K562 (cell line): ENCODE measurements at regions not wholly inside any gene's neighbourhood (a gene's known extent, or its start where the extent isn't known, plus 50 kb on each side); places are given as distances from the start of the nearest gene placed in this dataset.

Experiments
- ATAC-seq: fragments of 200-7000 bp; cut with Tn5 transposase; 3 replicates; pipeline ENCODE4 v1.9.1; 2020; ENCODE audit warnings: moderate library complexity
- BruUV-seq: library from RNA; stranded (reverse); fragments of 400-500 nt; replicated peaks from 2 replicates; lab custom pipeline; 2021; lab: Mats Ljungman, UMichigan
- CTCF ChIA-PET: fragments of 300-600 bp; formaldehyde crosslinking; extraction: SDS; loops from one replicate; lab custom pipeline; 2021; ENCODE audit warnings: low intra/inter-chr PET ratio; lab: Yijun Ruan, JAX
- POLR2A ChIA-PET: fragments of 300-600, 350-650 bp; sonication (Branson Sonifier 250); formaldehyde crosslinking; extraction: SDS; loops from one replicate; lab custom pipeline; 2021; ENCODE audit warnings: antibody characterized with exemption, inconsistent platforms; lab: Yijun Ruan, JAX
- DNase-seq, 4 experiments: peaks; one replicate each; pipeline versions ENCODE4 v3.0.0 to v3.0.0-alpha.2; 2011 to 2018; ENCODE audit warnings: low spot score in 3 of 4, mixed read lengths in 3 of 4; ENCODE audit errors: extremely low read depth in 1 of 4
- FAIRE-seq: peaks from 2 replicates; lab custom pipeline; 2011; peaks lifted over from hg19 to GRCh38; lab: Jason Lieb, UNC
- H2AFZ ChIP-seq: 2 replicates; pipeline ENCODE4 v1.6.0; 2011; ENCODE audit warnings: low read depth, low read length, control low read depth, inconsistent platforms
- H3K27ac ChIP-seq: fragments of 200-600 bp; 3 replicates; pipeline ENCODE4 v1.8.0; 2011; ENCODE audit warnings: low read depth, mild to moderate bottlenecking, control low read depth, inconsistent platforms, low read length, moderate library complexity, mixed read lengths; ENCODE audit errors: extremely low read depth
- H3K27me3 ChIP-seq, 2 experiments: fragments of 300-600 bp in 1 of 2; 2 replicates in 1 of 2; 3 replicates in 1 of 2; pipeline versions ENCODE4 v1.6.0 to v1.8.0; 2011; ENCODE audit warnings: inconsistent platforms in 2 of 2, low read length in 2 of 2, mild to moderate bottlenecking in 1 of 2, mixed read lengths in 1 of 2, moderate library complexity in 1 of 2; ENCODE audit not compliant: control insufficient read depth in 2 of 2, insufficient read depth in 2 of 2
- H3K36me3 ChIP-seq: fragments of 300-600 bp; 3 replicates; pipeline ENCODE4 v1.8.0; 2011; ENCODE audit warnings: mild to moderate bottlenecking, low read length, inconsistent platforms; ENCODE audit not compliant: control insufficient read depth, insufficient read depth
- H3K4me1 ChIP-seq, 2 experiments: fragments of 200-600 bp in 1 of 2; replicated peaks in 1 of 2; 2 replicates in 1 of 2; 3 replicates in 1 of 2; pipeline versions ENCODE4 v1.5.1 to v1.8.0; 2011; ENCODE audit warnings: inconsistent platforms in 2 of 2, low read length in 2 of 2, mild to moderate bottlenecking in 1 of 2, mixed read lengths in 1 of 2, moderate library complexity in 1 of 2; ENCODE audit not compliant: control insufficient read depth in 2 of 2, insufficient read depth in 2 of 2
- H3K4me2 ChIP-seq: 2 replicates; pipeline ENCODE4 v1.6.1; 2011; ENCODE audit warnings: low read length, control low read depth, inconsistent platforms, mixed read lengths; ENCODE audit not compliant: insufficient read depth
- H3K4me3 ChIP-seq: fragments of 200-600 bp; sonication (generic), shearing (Covaris generic); 2 replicates; pipeline ENCODE4 v1.5.1; 2016; ENCODE audit warnings: control low read depth, inconsistent platforms
- H3K79me2 ChIP-seq: fragments of 200-600 bp; 3 replicates; pipeline ENCODE4 v1.8.0; 2011; ENCODE audit warnings: low read length, inconsistent platforms; ENCODE audit not compliant: control insufficient read depth, insufficient read depth
- H3K9ac ChIP-seq, 2 experiments: 2 replicates each; pipeline versions ENCODE4 v1.6.0 to v1.6.1; 2011; ENCODE audit warnings: low read depth in 2 of 2, low read length in 2 of 2, control low read depth in 1 of 2, inconsistent platforms in 1 of 2, mild to moderate bottlenecking in 1 of 2, mixed read lengths in 1 of 2; ENCODE audit not compliant: insufficient read depth in 1 of 2
- H3K9me1 ChIP-seq: one replicate; pipeline ENCODE4 v1.6.0; 2011; ENCODE audit warnings: inconsistent platforms, mild to moderate bottlenecking, low read length, moderate library complexity; ENCODE audit not compliant: control insufficient read depth, insufficient read depth
- H3K9me3 ChIP-seq: replicated peaks from 2 replicates; pipeline ENCODE4 v1.5.1; 2011; ENCODE audit warnings: low read depth, low read length, inconsistent platforms; ENCODE audit not compliant: control insufficient read depth, insufficient read depth
- H4K20me1 ChIP-seq: replicated peaks from 2 replicates; pipeline ENCODE4 v1.6.1; 2011; ENCODE audit warnings: low read length, inconsistent platforms, mixed read lengths; ENCODE audit not compliant: control insufficient read depth, insufficient read depth
- CREB3L1 ChIP-seq: fragments of 450-650 bp; IDR thresholded peaks from 2 replicates; pipeline ENCODE4 v1.6.1; 2014; ENCODE audit warnings: low read depth, mild to moderate bottlenecking, moderate library complexity, borderline replicate concordance
- EGR1 ChIP-seq: fragments of 450-650 bp; conservative IDR thresholded peaks from 2 replicates; pipeline ENCODE4 v1.6.1; 2017; ENCODE audit warnings: mild to moderate bottlenecking
- MTA1 ChIP-seq: fragments of 450-650 bp; IDR thresholded peaks from 2 replicates; pipeline ENCODE4 v1.6.1; 2017; ENCODE audit warnings: borderline replicate concordance
- THRB ChIP-seq: fragments of 450-650 bp; formaldehyde crosslinking; conservative IDR thresholded peaks from 2 replicates; pipeline ENCODE4 v1.4.0; 2022; ENCODE audit warnings: mild to moderate bottlenecking, missing genetic modification characterization
- ZNF717 ChIP-seq: fragments of 250-450 bp; sonication (Bioruptor Pico); IDR thresholded peaks from 2 replicates; pipeline ENCODE4 v1.5.0; 2021
- WGBS: fragments of 100-300 bp; shearing (Covaris generic); methylation state at CpG from one replicate; pipeline ENCODE4 v1.1.6; 2016; ENCODE audit warnings: low coverage, mixed read lengths; ENCODE audit not compliant: insufficient coverage; ENCODE audit errors: missing lambda C conversion rate; 5-methylcytosine and 5-hydroxymethylcytosine counted together
- in situ Hi-C: fragments of 300-500 bp; cut with MboI; formaldehyde crosslinking; loops from 4 replicates; pipeline ENCODE4 v1.15.0; 2018; ENCODE audit warnings: inconsistent platforms, mixed read lengths
- intact Hi-C: fragments of 100-400 bp; cut with micrococcal nuclease; formaldehyde crosslinking; loops from 2 replicates; pipeline ENCODE4 v1.14.2; 2022

GRCh38 chr5:93340881-93341280 lies 240.1 kb downstream of the NR2F1-AS1 start:
- POLR2A ChIA-PET: no interaction called here
- Histone ChIP-seq H3K27me3 (no peaks in the 10 kb centered on the region), H3K79me2 (no peaks in the 10 kb centered on the region), H3K4me1 (no peaks in the 10 kb centered on the region), H3K9ac (no peak overlapping the region), H3K4me2 (no peak overlapping the region), H3K27ac (no peak overlapping the region), H3K4me3 (no peak overlapping the region), H2AFZ (no peak overlapping the region), H3K9me3 (no peaks in the 10 kb centered on the region), H3K9me1 (no peaks in the 10 kb centered on the region), H4K20me1 (no peaks in the 10 kb centered on the region), H3K36me3 (no peaks in the 10 kb centered on the region)
- in situ Hi-C loops: no loop called here
- no peak for ATAC-seq
- WGBS: 2% methylated on average over 5 of the region's 5 CpGs
- CTCF ChIA-PET: no interaction called here
- DNase-seq: no peak
- no peak for FAIRE-seq
- no peak for TF ChIP-seq MTA1
- TF ChIP-seq ZNF717 (CRISPR knock-in tag): no peak
- no peak for TF ChIP-seq EGR1
- no peak for TF ChIP-seq THRB (CRISPR knock-in tag)
- TF ChIP-seq CREB3L1: no peak
- no TSS peak for BruUV-seq
- intact Hi-C loops: no loop called here
